Skeletal muscle satellite cell (primary cell): ENCODE measurements at regions not wholly inside any gene's neighbourhood (a gene's known extent, or its start where the extent isn't known, plus 50 kb on each side); places are given as distances from the start of the nearest gene placed in this dataset.

Source experiments
- H3K27me3 ChIP-seq: 2 replicates; pipeline ENCODE4 v1.7.0; 2013; ENCODE audit warnings: low read length; ENCODE audit not compliant: control insufficient read depth, insufficient read depth
- H3K36me3 ChIP-seq: 2 replicates; pipeline ENCODE4 v1.7.0; 2013; ENCODE audit warnings: mild to moderate bottlenecking, control low read depth, low read length; ENCODE audit not compliant: insufficient read depth
- H3K4me1 ChIP-seq: 2 replicates; pipeline ENCODE4 v1.7.0; 2013; ENCODE audit warnings: low read length; ENCODE audit not compliant: control insufficient read depth, insufficient read depth
- H3K4me2 ChIP-seq: 2 replicates; pipeline ENCODE4 v1.7.0; 2013; ENCODE audit warnings: mild to moderate bottlenecking, low read length
- H3K4me3 ChIP-seq: 2 replicates; pipeline ENCODE4 v1.7.0; 2013; ENCODE audit warnings: low read length
- H3K9ac ChIP-seq: 2 replicates; pipeline ENCODE4 v1.7.0; 2013; ENCODE audit warnings: mild to moderate bottlenecking, low read depth, low read length, moderate library complexity
- H3K9me3 ChIP-seq: replicated peaks from 2 replicates; pipeline ENCODE4 v1.7.0; 2013; ENCODE audit warnings: mild to moderate bottlenecking, control low read depth, low read length

GRCh38 chr3:34696831-34697230 lies 898.4 kb downstream of the PDCD6IP start:
- Histone ChIP-seq H3K36me3 (no peaks in the 10 kb centered on the region), H3K9ac (no peak overlapping the region), H3K27me3 (no peaks in the 10 kb centered on the region), H3K9me3 (no peaks in the 10 kb centered on the region), H3K4me2 (no peak overlapping the region), H3K4me1 (no peaks in the 10 kb centered on the region), H3K4me3 (no peak overlapping the region)

DNA sequence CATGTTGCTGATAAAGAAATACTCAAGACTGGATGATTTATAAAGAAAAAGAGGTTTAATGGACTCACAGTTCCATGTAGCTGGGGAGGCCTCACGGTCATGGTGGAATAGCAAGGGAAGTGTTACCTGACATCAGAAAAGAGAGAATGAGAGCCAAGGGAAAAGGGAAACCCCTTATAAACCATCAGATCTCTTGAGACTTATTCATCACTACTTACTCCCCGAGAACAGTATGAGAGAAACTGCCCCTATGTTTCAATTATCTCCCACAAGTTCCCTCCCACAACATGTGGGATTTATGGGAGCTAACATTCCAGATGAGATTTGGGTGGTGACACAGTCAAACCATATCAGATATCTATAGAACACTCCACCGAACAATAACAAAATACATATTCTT lies 904.6 kb downstream of the PDCD6IP start:
- H3K27me3 ChIP-seq: no peaks in the 10 kb centered on the region
- no peak overlapping the region for H3K4me2 ChIP-seq
- no peaks in the 10 kb centered on the region for H3K9me3 ChIP-seq
- no peaks in the 10 kb centered on the region for H3K36me3 ChIP-seq
- no peak overlapping the region for H3K4me3 ChIP-seq
- H3K4me1 ChIP-seq: no peaks in the 10 kb centered on the region
- H3K9ac ChIP-seq: no peak overlapping the region

- no peak overlapping the region for H3K4me2 ChIP-seq
These were observed 914.3 kb upstream of the ARPP21 start for GRCh38 chr3:34724916-34725499.

DNA sequence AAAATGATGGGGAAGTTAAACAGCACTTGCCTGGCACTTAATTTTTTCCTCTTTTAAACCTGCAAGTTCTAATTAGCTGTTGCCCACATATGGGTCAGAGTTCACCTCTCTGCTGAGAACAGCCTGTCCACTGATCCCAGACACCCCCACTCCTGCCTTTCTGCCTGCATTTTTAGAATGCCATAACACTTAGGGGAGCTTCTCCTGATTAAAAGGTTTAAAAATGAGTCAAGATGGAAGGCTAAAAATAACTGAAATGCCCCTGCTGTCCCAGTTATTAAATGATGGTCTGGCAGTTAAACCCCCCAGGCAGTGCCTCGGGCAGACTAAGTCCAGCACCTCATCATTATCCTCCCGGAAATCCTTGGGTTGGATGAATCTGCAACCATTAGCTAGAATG lies 913.6 kb upstream of the ARPP21 start:
- Histone ChIP-seq H3K4me2 (no peak overlapping the region), H3K27me3 (no peaks in the 10 kb centered on the region), H3K9me3 (no peaks in the 10 kb centered on the region), H3K4me3 (no peak overlapping the region), H3K9ac (no peak overlapping the region), H3K36me3 (no peaks in the 10 kb centered on the region), H3K4me1 (no peaks in the 10 kb centered on the region)

More at GRCh38 chr3:34724916-34725499, 914.3 kb upstream of the ARPP21 start:
- no peaks in the 10 kb centered on the region for H3K27me3 ChIP-seq
- no peak overlapping the region for H3K4me3 ChIP-seq
- no peaks in the 10 kb centered on the region for H3K36me3 ChIP-seq
- no peaks in the 10 kb centered on the region for H3K4me1 ChIP-seq
- no peaks in the 10 kb centered on the region for H3K9me3 ChIP-seq
- no peak overlapping the region for H3K9ac ChIP-seq

GRCh38 chr3:34727700-34728099 lies 911.6 kb upstream of the ARPP21 start:
- Histone ChIP-seq H3K9ac (no peak overlapping the region), H3K27me3 (no peaks in the 10 kb centered on the region), H3K36me3 (no peaks in the 10 kb centered on the region), H3K4me2 (no peak overlapping the region), H3K9me3 (no peaks in the 10 kb centered on the region), H3K4me3 (no peak overlapping the region), H3K4me1 (no peaks in the 10 kb centered on the region)

DNA sequence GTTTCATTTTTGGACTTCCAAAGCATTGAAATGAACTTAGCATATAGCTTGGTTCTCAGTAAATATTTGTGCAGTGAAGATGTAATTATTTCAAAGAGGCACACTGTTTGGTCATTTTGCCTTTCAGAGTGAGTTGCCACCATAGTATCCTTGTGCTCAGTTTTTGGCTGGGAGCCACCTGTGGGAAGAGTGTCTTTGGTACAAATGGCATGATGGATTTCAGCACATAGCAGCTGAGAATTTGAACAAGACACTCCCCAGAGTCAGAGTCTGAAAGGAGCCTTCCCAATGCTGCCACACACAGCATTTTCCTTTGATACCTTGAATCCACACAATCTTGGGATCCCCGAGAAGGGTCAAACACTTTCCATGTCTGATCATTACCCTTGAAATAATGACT lies 897.2 kb upstream of the ARPP21 start:
- Histone ChIP-seq H3K27me3 (no peaks in the 10 kb centered on the region), H3K4me1 (no peaks in the 10 kb centered on the region), H3K4me3 (no peak overlapping the region), H3K4me2 (no peak overlapping the region), H3K9ac (no peak overlapping the region), H3K36me3 (no peaks in the 10 kb centered on the region), H3K9me3 (no peaks in the 10 kb centered on the region)

DNA sequence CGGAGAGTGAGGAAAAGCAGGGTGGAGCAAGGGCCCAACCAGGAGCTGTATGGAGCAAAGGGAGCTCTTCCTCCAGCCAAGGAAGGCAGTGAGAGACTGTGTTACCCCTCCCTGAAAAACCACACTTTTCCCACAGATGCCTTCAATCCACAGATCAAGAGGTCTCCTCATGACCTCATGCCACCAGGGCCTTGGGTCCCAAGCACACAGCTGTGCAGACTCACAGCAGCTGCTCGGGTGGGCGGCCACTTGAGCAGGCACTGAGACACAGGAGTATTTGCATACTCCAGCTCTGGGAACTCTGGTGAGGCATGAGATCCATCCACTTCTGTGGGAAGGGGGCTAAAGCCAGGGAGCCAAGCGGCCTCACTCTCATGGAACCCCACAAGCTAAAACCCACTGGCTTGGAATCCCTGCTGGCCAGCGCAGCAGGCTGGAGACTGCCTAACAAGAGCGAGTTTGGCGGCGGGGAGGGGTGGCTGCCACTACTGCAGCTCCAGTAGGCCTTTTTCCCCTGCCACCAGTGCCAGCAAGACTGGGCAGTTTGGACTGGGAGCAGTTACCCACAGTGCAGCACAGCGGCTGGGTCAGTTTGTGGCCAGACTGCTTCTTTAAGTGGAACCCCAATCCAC lies 880.6 kb upstream of the ARPP21 start:
- Histone ChIP-seq H3K4me2 (no peak overlapping the region), H3K36me3 (no peaks in the 10 kb centered on the region), H3K9ac (no peak overlapping the region), H3K4me3 (no peak overlapping the region), H3K4me1 (no peaks in the 10 kb centered on the region), H3K9me3 (peaks cover 8% of the 10 kb centered on the region), H3K27me3 (no peaks in the 10 kb centered on the region)

DNA sequence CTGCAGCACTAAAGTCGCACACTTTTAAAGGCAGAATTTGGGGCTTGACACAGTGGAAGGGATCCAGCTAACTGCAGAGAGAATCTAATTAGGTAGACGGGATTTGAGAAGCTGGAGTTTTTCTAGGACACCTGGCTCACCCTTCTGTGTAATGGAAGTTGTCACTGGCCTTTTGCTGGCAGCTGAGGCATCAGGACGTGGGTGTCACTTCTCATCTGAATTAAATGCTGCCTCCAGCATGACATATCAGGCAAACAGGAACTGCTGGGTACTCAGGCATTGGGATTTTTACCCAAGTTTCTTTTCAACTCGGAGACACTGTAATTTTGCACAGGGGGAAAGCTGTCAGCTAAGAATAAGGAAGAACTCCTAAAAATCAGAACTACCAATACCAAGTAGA lies 861.9 kb upstream of the ARPP21 start:
- Histone ChIP-seq H3K36me3 (no peaks in the 10 kb centered on the region), H3K4me1 (no peaks in the 10 kb centered on the region), H3K9ac (no peak overlapping the region), H3K9me3 (no peaks in the 10 kb centered on the region), H3K4me3 (no peak overlapping the region), H3K4me2 (no peak overlapping the region), H3K27me3 (no peaks in the 10 kb centered on the region)

GRCh38 chr3:34779092-34779491 lies 860.2 kb upstream of the ARPP21 start:
- Histone ChIP-seq H3K9ac (no peak overlapping the region), H3K4me1 (no peaks in the 10 kb centered on the region), H3K9me3 (no peaks in the 10 kb centered on the region), H3K4me2 (no peak overlapping the region), H3K36me3 (no peaks in the 10 kb centered on the region), H3K4me3 (no peak overlapping the region), H3K27me3 (no peaks in the 10 kb centered on the region)

DNA sequence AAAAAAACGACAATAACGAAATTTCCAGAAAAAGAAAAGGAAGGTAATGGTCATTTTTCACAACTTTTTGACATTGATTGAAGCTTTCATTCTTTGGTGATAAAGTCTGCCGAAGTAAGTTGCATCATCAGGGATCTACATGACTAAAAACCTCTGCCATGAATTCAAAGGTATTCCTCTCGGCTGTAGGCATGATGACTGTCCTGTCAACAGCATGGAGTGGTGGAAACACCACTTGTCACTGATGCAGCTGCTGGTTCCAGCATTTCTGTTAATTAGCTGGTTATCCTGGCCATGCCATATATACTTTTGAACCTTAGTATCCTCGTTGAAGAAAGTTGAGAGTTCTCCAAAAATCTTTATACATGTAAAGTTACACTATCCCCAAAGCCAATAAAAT lies 859.0 kb upstream of the ARPP21 start:
- Histone ChIP-seq H3K9ac (no peak overlapping the region), H3K9me3 (no peaks in the 10 kb centered on the region), H3K27me3 (no peaks in the 10 kb centered on the region), H3K4me1 (no peaks in the 10 kb centered on the region), H3K36me3 (no peaks in the 10 kb centered on the region), H3K4me3 (no peak overlapping the region), H3K4me2 (no peak overlapping the region)

GRCh38 chr3:34780973-34781372 lies 858.4 kb upstream of the ARPP21 start:
- Histone ChIP-seq H3K9ac (no peak overlapping the region), H3K4me2 (no peak overlapping the region), H3K36me3 (no peaks in the 10 kb centered on the region), H3K4me3 (no peak overlapping the region), H3K27me3 (no peaks in the 10 kb centered on the region), H3K4me1 (no peaks in the 10 kb centered on the region), H3K9me3 (no peaks in the 10 kb centered on the region)

- Histone ChIP-seq H3K9ac (no peak overlapping the region), H3K9me3 (no peaks in the 10 kb centered on the region), H3K4me3 (no peak overlapping the region), H3K4me1 (no peaks in the 10 kb centered on the region), H3K4me2 (no peak overlapping the region), H3K27me3 (no peaks in the 10 kb centered on the region), H3K36me3 (no peaks in the 10 kb centered on the region)
These were observed 856.5 kb upstream of the ARPP21 start for GRCh38 chr3:34782871-34783270.
